GM13976 (cell line): ENCODE measurements at regions not wholly inside any gene's neighbourhood (a gene's known extent, or its start where the extent isn't known, plus 50 kb on each side); places are given as distances from the start of the nearest gene placed in this dataset.

ENCODE experiments used
- DNase-seq: peaks from one replicate; pipeline ENCODE4 v3.0.0; 2012; ENCODE audit warnings: low spot score
- in situ Hi-C: fragments of 300-500 bp; cut with MboI; formaldehyde crosslinking; loops from one replicate; pipeline ENCODE4 v1.12.0; 2022; ENCODE audit warnings: low sequenced_read_pairs, mixed read lengths, inconsistent platforms; ENCODE audit not compliant: unreplicated experiment
- TF ChIP-seq, protein P1 (sequence below): IDR thresholded peaks from 2 replicates; pipeline ENCODE4 v1.5.1; 2012; ENCODE audit warnings: borderline replicate concordance, mild to moderate bottlenecking; ENCODE audit not compliant: insufficient read depth; ENCODE audit errors: extremely low read depth, missing control alignments, control extremely low read depth

DNA sequence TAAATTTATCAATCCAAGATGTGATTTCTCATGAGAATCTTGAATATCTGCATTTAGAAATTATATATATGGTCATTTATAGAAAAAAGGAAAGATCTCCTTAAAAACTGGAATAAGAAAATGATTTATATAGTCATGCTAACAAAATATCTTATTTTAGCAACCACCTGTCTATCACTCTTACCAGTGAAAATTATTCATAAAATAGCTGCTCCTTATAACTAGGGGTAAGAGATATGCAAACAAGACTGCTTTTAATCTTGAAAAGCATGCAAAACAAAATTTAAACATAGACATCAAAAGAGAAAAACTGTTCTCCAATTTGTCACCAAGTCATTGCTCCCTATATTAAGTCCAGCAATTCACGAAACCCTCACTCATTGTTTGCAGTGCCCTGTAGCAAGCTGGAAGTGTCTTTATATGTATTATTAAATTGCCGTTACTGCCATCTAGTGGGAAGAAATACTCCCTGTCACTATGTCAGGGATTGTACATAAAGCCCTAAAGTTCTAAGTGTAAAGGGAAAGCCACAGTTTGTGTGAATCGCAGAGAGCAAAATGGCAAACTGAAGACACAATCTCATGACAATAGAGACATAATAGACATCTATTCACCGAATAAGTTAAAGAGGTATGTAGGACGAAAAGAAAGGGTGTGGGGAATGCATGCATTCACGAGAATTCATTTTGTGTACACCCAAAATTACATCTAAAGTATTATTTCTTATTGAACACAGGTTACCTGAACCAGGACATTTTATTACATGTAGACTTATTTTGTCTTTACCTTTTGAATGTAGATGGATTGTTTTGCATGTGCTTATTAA is 600.5 kb downstream of the USP25 start:
- in situ Hi-C loops: loop anchor here (25.0 kb wide), 1 partner anchor 243 kb away; no protein-coding TSS in a partner anchor
- TF ChIP-seq, protein P1, sequence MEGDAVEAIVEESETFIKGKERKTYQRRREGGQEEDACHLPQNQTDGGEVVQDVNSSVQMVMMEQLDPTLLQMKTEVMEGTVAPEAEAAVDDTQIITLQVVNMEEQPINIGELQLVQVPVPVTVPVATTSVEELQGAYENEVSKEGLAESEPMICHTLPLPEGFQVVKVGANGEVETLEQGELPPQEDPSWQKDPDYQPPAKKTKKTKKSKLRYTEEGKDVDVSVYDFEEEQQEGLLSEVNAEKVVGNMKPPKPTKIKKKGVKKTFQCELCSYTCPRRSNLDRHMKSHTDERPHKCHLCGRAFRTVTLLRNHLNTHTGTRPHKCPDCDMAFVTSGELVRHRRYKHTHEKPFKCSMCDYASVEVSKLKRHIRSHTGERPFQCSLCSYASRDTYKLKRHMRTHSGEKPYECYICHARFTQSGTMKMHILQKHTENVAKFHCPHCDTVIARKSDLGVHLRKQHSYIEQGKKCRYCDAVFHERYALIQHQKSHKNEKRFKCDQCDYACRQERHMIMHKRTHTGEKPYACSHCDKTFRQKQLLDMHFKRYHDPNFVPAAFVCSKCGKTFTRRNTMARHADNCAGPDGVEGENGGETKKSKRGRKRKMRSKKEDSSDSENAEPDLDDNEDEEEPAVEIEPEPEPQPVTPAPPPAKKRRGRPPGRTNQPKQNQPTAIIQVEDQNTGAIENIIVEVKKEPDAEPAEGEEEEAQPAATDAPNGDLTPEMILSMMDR: peak; percentile 53
- peak; percentile 12 for DNase-seq

DNA sequence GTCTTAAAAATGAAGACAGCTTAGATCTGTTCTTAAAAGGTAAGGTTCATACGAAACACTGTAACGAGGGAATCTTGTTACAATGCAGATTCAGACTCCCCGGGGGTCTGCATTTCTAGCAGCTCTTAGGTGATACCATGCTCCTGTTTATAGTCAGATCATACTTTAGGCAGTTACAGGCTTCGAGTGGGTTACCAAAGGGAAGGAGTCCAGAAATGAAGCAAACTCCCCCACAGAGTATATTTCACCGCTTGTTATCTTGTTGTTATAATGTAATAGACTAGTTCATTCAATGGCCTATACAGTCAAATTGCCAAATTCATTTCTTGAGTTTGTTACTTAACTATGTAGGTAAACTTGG is 601.1 kb downstream of the USP25 start:
- in situ Hi-C loops: loop anchor here (25.0 kb wide), 1 partner anchor 244 kb away; no protein-coding TSS in a partner anchor
- DNase-seq: no peak
- TF ChIP-seq, protein P1: no peak

DNA sequence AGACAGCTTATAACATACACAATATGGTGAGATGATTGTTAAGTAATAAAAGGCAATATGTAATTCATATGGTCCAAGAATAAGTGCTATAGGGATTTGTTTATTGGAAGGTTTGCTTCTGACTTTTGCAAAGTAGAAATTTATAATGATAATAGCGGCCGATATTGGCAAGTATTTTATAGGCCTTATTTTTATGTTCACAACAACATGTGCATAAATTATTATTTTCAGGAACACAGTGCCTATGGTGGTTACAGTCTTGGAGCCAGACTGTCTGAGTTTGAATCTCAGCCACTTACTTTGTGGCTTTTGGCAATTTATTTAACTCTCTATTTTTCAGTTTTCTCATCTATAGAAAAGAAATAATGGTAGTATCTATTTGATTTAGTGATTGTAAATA is 607.5 kb downstream of the USP25 start:
- DNase-seq: no peak
- in situ Hi-C loops: loop anchor here (25.0 kb wide), 1 partner anchor 250 kb away; no protein-coding TSS in a partner anchor
- TF ChIP-seq, protein P1: no peak

DNA sequence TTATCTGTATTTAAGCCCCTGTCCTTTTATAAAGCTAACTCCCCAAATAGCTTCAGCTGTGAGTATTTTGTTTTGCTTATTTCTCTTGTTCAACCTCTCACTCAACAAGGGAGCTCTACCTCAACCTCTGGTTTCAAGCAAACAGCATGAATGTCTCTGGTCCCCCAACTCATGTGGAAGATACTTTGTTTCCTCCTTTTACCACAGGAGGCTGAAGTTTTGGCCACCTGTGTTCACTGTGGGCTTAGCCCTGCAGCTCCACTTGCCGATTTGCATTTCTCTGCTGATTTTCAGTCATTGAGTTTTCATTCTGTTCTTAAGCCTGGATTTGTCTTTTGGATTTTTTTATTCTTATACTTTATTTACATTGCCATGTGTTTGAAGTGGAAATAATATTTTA is 613.1 kb downstream of the USP25 start:
- TF ChIP-seq, protein P1: no peak
- no peak for DNase-seq
- in situ Hi-C loops: loop anchor here (25.0 kb wide), 1 partner anchor 256 kb away; no protein-coding TSS in a partner anchor

DNA sequence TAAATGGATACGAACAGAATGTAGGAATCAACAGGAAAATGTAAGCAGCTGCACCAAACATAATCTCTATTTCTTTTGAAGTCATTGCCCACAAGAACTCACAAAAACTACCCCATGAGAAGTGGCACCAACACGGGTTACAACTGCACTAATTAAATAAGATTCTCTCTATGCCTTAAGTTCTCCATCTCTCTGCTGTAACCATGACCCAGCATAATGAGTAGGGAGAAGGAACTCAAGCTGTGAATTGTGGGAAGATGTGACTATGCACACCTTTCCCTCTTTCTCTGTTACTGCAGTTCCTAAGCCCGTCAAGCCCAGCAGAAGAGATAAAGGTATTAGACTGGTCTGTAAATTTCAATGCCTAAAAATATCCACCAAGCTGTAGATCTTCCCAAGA is 614.0 kb downstream of the USP25 start:
- DNase-seq: no peak
- TF ChIP-seq, protein P1: no peak
- in situ Hi-C loops: loop anchor here (25.0 kb wide), 1 partner anchor 256 kb away; no protein-coding TSS in a partner anchor

DNA sequence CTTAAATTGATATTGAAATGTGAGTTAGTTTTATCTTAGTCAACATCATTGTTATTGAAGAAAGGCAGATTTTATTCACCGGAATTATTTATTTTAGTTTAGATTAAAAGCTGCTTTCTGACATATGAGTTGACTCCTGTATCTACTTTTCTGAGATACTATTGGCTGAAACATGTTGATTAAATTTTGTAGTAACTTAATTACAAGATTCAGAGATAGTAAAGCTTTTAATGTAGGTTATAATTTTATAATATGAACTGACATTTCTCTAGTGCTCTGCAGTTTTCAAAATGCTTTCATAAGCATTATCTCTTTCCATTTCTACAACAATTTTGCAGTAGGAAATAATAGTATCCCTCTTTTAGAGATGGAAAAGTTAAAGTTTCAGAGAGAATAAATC is 616.0 kb downstream of the USP25 start:
- in situ Hi-C loops: loop anchor here (25.0 kb wide), 1 partner anchor 258 kb away; no protein-coding TSS in a partner anchor
- TF ChIP-seq, protein P1: no peak
- no peak for DNase-seq
